ENCODE measurements at regions not wholly inside any gene's neighbourhood (a gene's known extent, or its start where the extent isn't known, plus 50 kb on each side); places are given as distances from the start of the nearest gene placed in this dataset.

- TF ChIP-seq CTCF (IDR thresholded peaks at IDR 0.05; ENCODE audit: insufficient read depth, low read length) (no peak), POLR2AphosphoS5 (IDR thresholded peaks at IDR 0.05; ENCODE audit: low read depth) (no peak), GABPA (IDR thresholded peaks at IDR 0.05; ENCODE audit: low read depth) (no peak)
Observed at GRCh38 chr18:28284132-28284531, 107.2 kb upstream of the CDH2 start.
